ENCODE measurements at regions not wholly inside any gene's neighbourhood (a gene's known extent, or its start where the extent isn't known, plus 50 kb on each side); places are given as distances from the start of the nearest gene placed in this dataset.

- Mint-ChIP-seq H3K4me1 (ENCODE audit: low read depth) (no peaks in the 10 kb centered on the region), H3K36me3 (ENCODE audit: low read depth) (no peaks in the 10 kb centered on the region), H3K4me3 (no peak overlapping the region), H3K27me3 (no peaks in the 10 kb centered on the region), H3K9me3 (peaks cover 7% of the 10 kb centered on the region), H3K27ac (no peak overlapping the region)
- ATAC-seq, result no peak
- DNase-seq, result no peak
- CTCF ChIA-PET, result no interaction called here
- no peak for TF ChIP-seq CTCF (IDR thresholded peaks at IDR 0.05)
- intact Hi-C loops (cut with micrococcal nuclease), result no loop called here
- POLR2A ChIA-PET, result no interaction called here
Measured at GRCh38 chr12:86634456-86635410, 378.5 kb upstream of the MGAT4C start.

- Mint-ChIP-seq H3K27me3 (no peaks in the 10 kb centered on the region), H3K27ac (no peak overlapping the region), H3K4me3 (no peak overlapping the region), H3K36me3 (ENCODE audit: low read depth) (no peaks in the 10 kb centered on the region), H3K9me3 (peaks cover 21% of the 10 kb centered on the region), H3K4me1 (ENCODE audit: low read depth) (no peaks in the 10 kb centered on the region)
- no peak for ATAC-seq
- no peak for TF ChIP-seq CTCF (IDR thresholded peaks at IDR 0.05)
- intact Hi-C loops (cut with micrococcal nuclease), result no loop called here
- POLR2A ChIA-PET, result no interaction called here
- no peak for DNase-seq
- CTCF ChIA-PET, result no interaction called here
Measured at GRCh38 chr12:86627001-86627400, 370.8 kb upstream of the MGAT4C start.

GRCh38 chr12:86623267-86623666 lies 367.1 kb upstream of the MGAT4C start:
- intact Hi-C loops (cut with micrococcal nuclease), result no loop called here
- no peak for TF ChIP-seq CTCF (IDR thresholded peaks at IDR 0.05)
- Mint-ChIP-seq H3K9me3 (peaks cover 18% of the 10 kb centered on the region), H3K36me3 (ENCODE audit: low read depth) (no peaks in the 10 kb centered on the region), H3K4me3 (no peak overlapping the region), H3K27ac (no peak overlapping the region), H3K4me1 (ENCODE audit: low read depth) (no peaks in the 10 kb centered on the region), H3K27me3 (no peaks in the 10 kb centered on the region)
- DNase-seq, result no peak
- CTCF ChIA-PET, result no interaction called here
- no peak for ATAC-seq
- POLR2A ChIA-PET, result no interaction called here

- Mint-ChIP-seq H3K27ac (no peak overlapping the region), H3K9me3 (peaks cover 20% of the 10 kb centered on the region), H3K27me3 (no peaks in the 10 kb centered on the region), H3K4me1 (ENCODE audit: low read depth) (no peaks in the 10 kb centered on the region), H3K4me3 (no peak overlapping the region), H3K36me3 (ENCODE audit: low read depth) (no peaks in the 10 kb centered on the region)
- DNase-seq (no peak), ATAC-seq (no peak)
- no peak for TF ChIP-seq CTCF (IDR thresholded peaks at IDR 0.05)
- CTCF ChIA-PET, result no interaction called here
- intact Hi-C loops (cut with micrococcal nuclease), result no loop called here
- POLR2A ChIA-PET, result no interaction called here
Measured at GRCh38 chr12:86621957-86622356, 365.8 kb upstream of the MGAT4C start.

- ATAC-seq (no peak), DNase-seq (no peak)
- Mint-ChIP-seq H3K27me3 (no peaks in the 10 kb centered on the region), H3K9me3 (peaks cover 4% of the 10 kb centered on the region), H3K27ac (no peak overlapping the region), H3K36me3 (ENCODE audit: low read depth) (no peaks in the 10 kb centered on the region), H3K4me1 (ENCODE audit: low read depth) (no peaks in the 10 kb centered on the region), H3K4me3 (no peak overlapping the region)
- no peak for TF ChIP-seq CTCF (IDR thresholded peaks at IDR 0.05)
- CTCF ChIA-PET, result no interaction called here
- intact Hi-C loops (cut with micrococcal nuclease), result no loop called here
- POLR2A ChIA-PET, result no interaction called here
Measured at GRCh38 chr12:86613311-86613710, 357.1 kb upstream of the MGAT4C start.
